ENCODE measurements at regions not wholly inside any gene's neighbourhood (a gene's known extent, or its start where the extent isn't known, plus 50 kb on each side); places are given as distances from the start of the nearest gene placed in this dataset.

DNA sequence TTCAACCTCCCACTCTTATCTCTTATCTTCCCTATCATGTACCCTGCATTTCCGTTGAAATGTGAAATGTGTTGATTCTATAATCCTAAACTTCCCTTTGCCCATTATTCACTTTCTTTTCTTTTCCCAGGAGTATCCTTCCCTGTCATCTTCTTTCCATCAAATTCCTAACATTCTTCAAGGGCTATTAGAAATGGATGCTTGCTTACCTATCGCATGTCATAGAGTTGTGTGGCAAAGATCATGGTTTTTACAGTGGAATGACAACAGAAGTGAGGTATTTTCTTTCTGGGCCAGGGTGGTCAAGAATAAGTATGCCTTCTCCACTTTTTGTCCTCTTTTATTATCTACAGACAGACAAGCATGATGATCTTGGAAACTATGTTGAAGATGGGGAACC is 124.4 kb upstream of the SLC5A12 start:
- no peak for TF ChIP-seq ZFX (IDR thresholded peaks at IDR 0.05)
- TF ChIP-seq, protein P1, sequence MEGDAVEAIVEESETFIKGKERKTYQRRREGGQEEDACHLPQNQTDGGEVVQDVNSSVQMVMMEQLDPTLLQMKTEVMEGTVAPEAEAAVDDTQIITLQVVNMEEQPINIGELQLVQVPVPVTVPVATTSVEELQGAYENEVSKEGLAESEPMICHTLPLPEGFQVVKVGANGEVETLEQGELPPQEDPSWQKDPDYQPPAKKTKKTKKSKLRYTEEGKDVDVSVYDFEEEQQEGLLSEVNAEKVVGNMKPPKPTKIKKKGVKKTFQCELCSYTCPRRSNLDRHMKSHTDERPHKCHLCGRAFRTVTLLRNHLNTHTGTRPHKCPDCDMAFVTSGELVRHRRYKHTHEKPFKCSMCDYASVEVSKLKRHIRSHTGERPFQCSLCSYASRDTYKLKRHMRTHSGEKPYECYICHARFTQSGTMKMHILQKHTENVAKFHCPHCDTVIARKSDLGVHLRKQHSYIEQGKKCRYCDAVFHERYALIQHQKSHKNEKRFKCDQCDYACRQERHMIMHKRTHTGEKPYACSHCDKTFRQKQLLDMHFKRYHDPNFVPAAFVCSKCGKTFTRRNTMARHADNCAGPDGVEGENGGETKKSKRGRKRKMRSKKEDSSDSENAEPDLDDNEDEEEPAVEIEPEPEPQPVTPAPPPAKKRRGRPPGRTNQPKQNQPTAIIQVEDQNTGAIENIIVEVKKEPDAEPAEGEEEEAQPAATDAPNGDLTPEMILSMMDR (conservative IDR thresholded peaks at IDR 0.05) = no peak

DNA sequence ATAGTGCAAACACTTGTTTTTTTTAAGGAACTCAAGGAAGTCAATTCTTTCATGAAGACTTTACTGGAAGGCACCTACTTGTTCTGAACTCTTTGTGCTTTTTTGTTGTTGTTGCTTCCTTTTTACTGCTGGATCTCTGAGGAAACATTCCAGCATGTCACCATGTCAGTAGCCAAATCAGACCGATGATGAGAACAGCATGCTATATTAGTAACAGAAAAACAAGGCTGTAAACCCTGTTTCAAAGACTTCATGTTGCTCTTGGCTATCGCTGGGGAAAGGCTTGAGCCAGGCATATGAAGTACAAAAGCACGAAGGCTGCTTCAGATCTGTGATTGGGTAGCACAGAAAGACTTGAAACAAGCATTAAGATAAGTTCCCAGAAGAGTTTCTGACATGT is 125.6 kb upstream of the SLC5A12 start:
- H3K27ac ChIP-seq = no peak overlapping the region

More for the DNA sequence above, 124.4 kb upstream of the SLC5A12 start:
- H3K27ac ChIP-seq = no peak overlapping the region

DNA sequence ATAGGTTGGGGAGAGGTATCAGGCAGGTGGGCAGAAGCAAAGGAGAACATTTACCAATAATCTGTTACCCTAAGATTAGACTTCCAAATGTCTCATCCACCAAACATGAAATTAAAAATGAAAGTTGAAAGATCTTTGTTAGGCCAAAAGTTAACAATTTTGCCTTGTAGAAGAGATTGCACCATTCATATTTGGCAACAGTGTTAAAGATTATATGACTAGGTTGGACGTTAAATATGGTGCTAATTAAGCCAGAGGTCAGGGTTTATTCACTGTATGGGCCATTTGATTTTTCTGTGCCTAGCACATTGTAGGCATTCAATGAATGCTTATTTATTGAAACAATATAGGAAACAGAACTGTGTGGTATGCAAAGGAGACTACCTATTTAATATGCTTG is 126.1 kb upstream of the SLC5A12 start:
- no peak overlapping the region for H3K27ac ChIP-seq
- TF ChIP-seq ZFX (IDR thresholded peaks at IDR 0.05) = no peak
- TF ChIP-seq, protein P1 (conservative IDR thresholded peaks at IDR 0.05) = no peak

More for the DNA sequence above, 125.6 kb upstream of the SLC5A12 start:
- TF ChIP-seq ZFX (IDR thresholded peaks at IDR 0.05) = no peak
- TF ChIP-seq, protein P1 (conservative IDR thresholded peaks at IDR 0.05) = no peak

DNA sequence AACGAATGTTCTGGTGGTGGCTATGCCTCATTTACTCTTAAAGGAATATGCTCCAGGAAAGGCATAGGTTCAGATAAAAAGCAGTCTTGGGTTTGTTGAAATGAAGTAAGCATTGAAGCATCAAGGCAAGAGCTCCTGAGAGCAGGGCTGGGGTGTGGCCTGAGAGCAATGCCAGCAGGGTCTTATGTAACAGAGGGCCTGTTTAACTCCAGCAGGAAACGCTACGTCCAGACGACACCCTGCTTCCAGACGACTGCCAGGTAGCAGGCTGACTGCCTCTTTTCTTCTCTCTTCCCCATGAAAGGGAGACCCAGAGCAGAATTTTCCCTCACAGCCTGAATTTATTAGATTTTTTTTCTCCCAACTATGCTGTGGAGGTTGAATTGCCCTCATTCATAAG is 127.2 kb upstream of the SLC5A12 start:
- TF ChIP-seq ZFX (IDR thresholded peaks at IDR 0.05) = no peak
- TF ChIP-seq, protein P1 (conservative IDR thresholded peaks at IDR 0.05) = no peak
- no peak overlapping the region for H3K27ac ChIP-seq

- TF ChIP-seq, protein P1 (conservative IDR thresholded peaks at IDR 0.05) = no peak
- no peak for TF ChIP-seq ZFX (IDR thresholded peaks at IDR 0.05)
- H3K27ac ChIP-seq = no peak overlapping the region
Observed at GRCh38 chr11:26851291-26851690, 129.4 kb upstream of the SLC5A12 start.

- H3K27ac ChIP-seq = no peak overlapping the region
- TF ChIP-seq, protein P1 (conservative IDR thresholded peaks at IDR 0.05) = no peak
- TF ChIP-seq ZFX (IDR thresholded peaks at IDR 0.05) = no peak
Observed at GRCh38 chr11:26851696-26852095, 129.8 kb upstream of the SLC5A12 start.

- no peak overlapping the region for H3K27ac ChIP-seq
- TF ChIP-seq, protein P1 (conservative IDR thresholded peaks at IDR 0.05) = no peak
- TF ChIP-seq ZFX (IDR thresholded peaks at IDR 0.05) = no peak
Observed at GRCh38 chr11:26858098-26858497, 135.8 kb upstream of the FIBIN start.
